Mucosa of stomach (tissue), 1 donor: ENCODE measurements at regions not wholly inside any gene's neighbourhood (a gene's known extent, or its start where the extent isn't known, plus 50 kb on each side); places are given as distances from the start of the nearest gene placed in this dataset.

Source experiments
- H3K27me3 ChIP-seq: one replicate; pipeline ENCODE4 v1.7.0; 2013; ENCODE audit warnings: mild to moderate bottlenecking, low read length; ENCODE audit not compliant: control insufficient read depth, insufficient read depth
- H3K36me3 ChIP-seq: one replicate; pipeline ENCODE4 v1.7.0; 2013; ENCODE audit warnings: low read length; ENCODE audit not compliant: control insufficient read depth, insufficient read depth
- H3K4me1 ChIP-seq: one replicate; pipeline ENCODE4 v1.7.0; 2013; ENCODE audit warnings: mild to moderate bottlenecking, low read length; ENCODE audit not compliant: control insufficient read depth, insufficient read depth
- H3K4me3 ChIP-seq: one replicate; pipeline ENCODE4 v1.7.0; 2013; ENCODE audit warnings: low read length
- H3K9ac ChIP-seq: one replicate; pipeline ENCODE4 v1.7.0; 2013; ENCODE audit warnings: mild to moderate bottlenecking, low read length, moderate library complexity
- H3K9me3 ChIP-seq: one replicate; pipeline ENCODE4 v1.7.0; 2013; ENCODE audit warnings: mild to moderate bottlenecking, low read length, moderate library complexity; ENCODE audit not compliant: control insufficient read depth
- donor health status: Pancreatic carcinoma.

- no peaks in the 10 kb centered on the region for H3K4me1 ChIP-seq
- H3K27me3 ChIP-seq, result no peaks in the 10 kb centered on the region
- H3K4me3 ChIP-seq, result no peak overlapping the region
- no peaks in the 10 kb centered on the region for H3K36me3 ChIP-seq
- H3K9me3 ChIP-seq, result no peaks in the 10 kb centered on the region
- no peak overlapping the region for H3K9ac ChIP-seq
Measured at GRCh38 chr15:96774216-96774615, 443.7 kb downstream of the NR2F2 start.

GRCh38 chr15:96783746-96784145 lies 453.2 kb downstream of the NR2F2 start:
- Histone ChIP-seq H3K36me3 (no peaks in the 10 kb centered on the region), H3K4me1 (no peaks in the 10 kb centered on the region), H3K27me3 (no peaks in the 10 kb centered on the region), H3K4me3 (no peak overlapping the region), H3K9me3 (no peaks in the 10 kb centered on the region), H3K9ac (no peak overlapping the region)

DNA sequence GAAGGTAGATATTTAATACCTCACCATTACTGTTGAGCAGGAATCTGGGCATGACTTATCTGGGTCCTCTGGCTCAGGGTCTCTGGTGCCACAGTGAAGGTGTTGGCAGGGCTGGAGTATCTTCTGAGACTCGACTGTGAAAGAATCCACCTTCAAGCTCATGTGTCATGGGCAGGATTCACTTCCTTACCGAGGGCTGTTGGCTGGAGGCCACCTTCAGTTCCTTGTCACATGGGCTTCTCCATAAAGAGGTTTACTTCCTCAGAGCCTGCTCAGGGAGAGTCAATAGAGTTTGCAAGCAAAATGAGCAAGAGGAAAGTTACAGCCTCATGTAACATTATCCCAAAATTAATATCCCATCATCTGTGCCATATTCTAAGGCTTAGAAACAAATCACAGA lies 459.5 kb downstream of the NR2F2 start:
- Histone ChIP-seq H3K9ac (no peak overlapping the region), H3K4me3 (no peak overlapping the region), H3K36me3 (no peaks in the 10 kb centered on the region), H3K4me1 (no peaks in the 10 kb centered on the region), H3K27me3 (no peaks in the 10 kb centered on the region), H3K9me3 (no peaks in the 10 kb centered on the region)

GRCh38 chr15:96792216-96792615 lies 461.7 kb downstream of the NR2F2 start:
- Histone ChIP-seq H3K9me3 (no peaks in the 10 kb centered on the region), H3K27me3 (no peaks in the 10 kb centered on the region), H3K36me3 (no peaks in the 10 kb centered on the region), H3K9ac (no peak overlapping the region), H3K4me1 (no peaks in the 10 kb centered on the region), H3K4me3 (no peak overlapping the region)

GRCh38 chr15:96796841-96797240 lies 466.3 kb downstream of the NR2F2 start:
- no peaks in the 10 kb centered on the region for H3K27me3 ChIP-seq
- H3K9ac ChIP-seq, result no peak overlapping the region
- H3K4me3 ChIP-seq, result no peak overlapping the region
- no peaks in the 10 kb centered on the region for H3K36me3 ChIP-seq
- no peaks in the 10 kb centered on the region for H3K9me3 ChIP-seq
- H3K4me1 ChIP-seq, result no peaks in the 10 kb centered on the region

DNA sequence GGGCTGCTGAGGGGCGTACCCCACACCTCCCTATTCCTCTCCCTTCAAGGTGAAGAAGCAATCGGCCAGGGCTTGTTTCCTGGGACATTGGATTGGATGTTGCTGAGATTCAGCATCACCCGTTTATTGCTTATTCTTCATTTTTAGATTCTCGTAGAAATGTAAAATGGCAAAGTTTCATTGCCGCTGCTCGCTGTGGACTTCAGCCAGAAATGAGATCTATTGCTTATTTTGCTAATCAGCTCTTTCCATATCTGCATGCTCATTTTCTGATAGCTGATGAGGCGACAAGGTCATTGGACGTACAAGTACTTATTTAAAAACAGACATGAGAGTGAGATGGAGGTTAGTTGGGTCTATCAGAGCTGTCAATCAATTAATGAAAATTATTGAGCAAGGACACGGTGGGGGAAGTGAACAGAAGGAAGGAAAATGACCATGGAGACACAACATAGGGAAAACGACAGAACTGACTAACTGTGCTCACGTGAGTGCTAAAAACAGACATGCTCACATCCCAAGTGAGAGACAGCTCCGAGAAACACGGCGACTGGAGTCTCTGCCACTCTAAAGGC lies 471.2 kb downstream of the NR2F2 start:
- Histone ChIP-seq H3K4me1 (no peaks in the 10 kb centered on the region), H3K9ac (no peak overlapping the region), H3K27me3 (no peaks in the 10 kb centered on the region), H3K36me3 (no peaks in the 10 kb centered on the region), H3K4me3 (no peak overlapping the region), H3K9me3 (no peaks in the 10 kb centered on the region)

- Histone ChIP-seq H3K4me1 (no peaks in the 10 kb centered on the region), H3K36me3 (no peaks in the 10 kb centered on the region), H3K4me3 (no peak overlapping the region), H3K9ac (no peak overlapping the region), H3K27me3 (no peaks in the 10 kb centered on the region), H3K9me3 (no peaks in the 10 kb centered on the region)
Measured at GRCh38 chr15:96802611-96803255, 472.2 kb downstream of the NR2F2 start.

GRCh38 chr15:96804754-96805153 lies 474.3 kb downstream of the NR2F2 start:
- Histone ChIP-seq H3K9ac (no peak overlapping the region), H3K27me3 (no peaks in the 10 kb centered on the region), H3K4me3 (no peak overlapping the region), H3K36me3 (no peaks in the 10 kb centered on the region), H3K9me3 (no peaks in the 10 kb centered on the region), H3K4me1 (no peaks in the 10 kb centered on the region)

- Histone ChIP-seq H3K27me3 (no peaks in the 10 kb centered on the region), H3K36me3 (no peaks in the 10 kb centered on the region), H3K4me1 (no peaks in the 10 kb centered on the region), H3K9ac (no peak overlapping the region), H3K4me3 (no peak overlapping the region), H3K9me3 (no peaks in the 10 kb centered on the region)
Measured at GRCh38 chr15:96807361-96807760, 476.9 kb downstream of the NR2F2 start.

- Histone ChIP-seq H3K36me3 (no peaks in the 10 kb centered on the region), H3K9ac (no peak overlapping the region)
Measured at GRCh38 chr15:96817900-96818299, 487.4 kb downstream of the NR2F2 start.

GRCh38 chr15:96818861-96819260 lies 488.4 kb downstream of the NR2F2 start:
- no peaks in the 10 kb centered on the region for H3K36me3 ChIP-seq
- H3K9ac ChIP-seq, result no peak overlapping the region
- H3K9me3 ChIP-seq, result no peaks in the 10 kb centered on the region
- no peaks in the 10 kb centered on the region for H3K27me3 ChIP-seq
- H3K4me3 ChIP-seq, result no peak overlapping the region
- H3K4me1 ChIP-seq, result no peaks in the 10 kb centered on the region

More at GRCh38 chr15:96817900-96818299, 487.4 kb downstream of the NR2F2 start:
- Histone ChIP-seq H3K9me3 (no peaks in the 10 kb centered on the region), H3K27me3 (no peaks in the 10 kb centered on the region), H3K4me3 (no peak overlapping the region), H3K4me1 (no peaks in the 10 kb centered on the region)

DNA sequence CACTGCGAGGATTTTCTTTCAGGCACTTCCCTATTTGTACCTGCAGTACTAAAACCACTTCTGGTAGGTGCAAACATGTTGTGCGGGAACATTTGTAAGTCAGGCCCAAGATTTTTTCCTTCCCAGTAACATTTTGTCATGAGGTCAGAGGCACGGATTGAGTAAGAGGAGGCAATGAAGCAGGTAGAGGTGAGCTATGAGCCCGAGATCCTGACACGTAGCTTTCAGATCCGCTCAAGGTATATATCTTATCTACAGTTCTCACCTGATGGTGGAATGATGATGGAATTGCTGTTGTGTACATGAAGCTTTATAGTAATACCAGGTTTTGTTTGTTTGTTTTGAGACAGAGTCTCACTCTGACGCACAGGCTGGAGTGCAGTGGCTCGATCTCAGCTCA lies 497.5 kb downstream of the NR2F2 start:
- Histone ChIP-seq H3K36me3 (no peaks in the 10 kb centered on the region), H3K27me3 (no peaks in the 10 kb centered on the region), H3K9me3 (no peaks in the 10 kb centered on the region), H3K4me1 (no peaks in the 10 kb centered on the region), H3K9ac (no peak overlapping the region), H3K4me3 (no peak overlapping the region)
